ENCODE measurements at regions not wholly inside any gene's neighbourhood (a gene's known extent, or its start where the extent isn't known, plus 50 kb on each side); places are given as distances from the start of the nearest gene placed in this dataset.

GRCh38 chr17:70882504-70882903 is 713.2 kb downstream of the KCNJ2 start:
- TF ChIP-seq SPI1 (IDR thresholded peaks at IDR 0.05; ENCODE audit: low read depth, low read length) (no peak), POLR2AphosphoS5 (IDR thresholded peaks at IDR 0.05; ENCODE audit: low read depth, low read length) (no peak), POLR2A (IDR thresholded peaks at IDR 0.05; ENCODE audit: low read depth, low read length) (no peak), TAF1 (IDR thresholded peaks at IDR 0.05; ENCODE audit: low read depth, low read length) (no peak), PAX5 (IDR thresholded peaks at IDR 0.05; ENCODE audit: insufficient read depth, low read length, severe bottlenecking) (no peak), POU2F2 (IDR thresholded peaks at IDR 0.05; ENCODE audit: low read depth, low read length) (no peak)
